Endothelial cell (in vitro differentiated cells): ENCODE measurements at regions not wholly inside any gene's neighbourhood (a gene's known extent, or its start where the extent isn't known, plus 50 kb on each side); places are given as distances from the start of the nearest gene placed in this dataset.

Experiments used
- DNase-seq: peaks from one replicate; pipeline ENCODE4 v3.0.0; 2021; ENCODE audit warnings: low spot score
- H3K27ac Mint-ChIP-seq: one replicate; pipeline ENCODE4 v1.8.0; 2021; ENCODE audit warnings: mixed read lengths, inconsistent platforms; ENCODE audit not compliant: unreplicated experiment
- H3K27me3 Mint-ChIP-seq: one replicate; pipeline ENCODE4 v1.8.0; 2021; ENCODE audit warnings: mild to moderate bottlenecking, moderate library complexity, mixed read lengths, inconsistent platforms; ENCODE audit not compliant: unreplicated experiment
- H3K36me3 Mint-ChIP-seq: one replicate; pipeline ENCODE4 v1.8.0; 2021; ENCODE audit warnings: mild to moderate bottlenecking, low read depth, mixed read lengths, inconsistent platforms; ENCODE audit not compliant: unreplicated experiment
- H3K4me1 Mint-ChIP-seq: one replicate; pipeline ENCODE4 v1.8.0; 2021; ENCODE audit warnings: mild to moderate bottlenecking, mixed read lengths, inconsistent platforms; ENCODE audit not compliant: unreplicated experiment
- H3K4me3 Mint-ChIP-seq: one replicate; pipeline ENCODE4 v1.8.0; 2021; ENCODE audit warnings: mild to moderate bottlenecking, mixed read lengths, inconsistent platforms; ENCODE audit not compliant: unreplicated experiment
- H3K9me3 Mint-ChIP-seq: one replicate; pipeline ENCODE4 v1.8.0; 2021; ENCODE audit warnings: mixed read lengths, inconsistent platforms; ENCODE audit not compliant: unreplicated experiment
- TF ChIP-seq, protein P1 (sequence below): fragments of 200-600 bp; sonication (generic); IDR thresholded peaks from one replicate; pipeline ENCODE4 v1.5.0; 2021; ENCODE audit warnings: antibody characterized with exemption; ENCODE audit not compliant: unreplicated experiment

GRCh38 chr13:72639377-72639776 lies 88.1 kb downstream of the MZT1 start:
- Mint-ChIP-seq H3K27ac (no peak overlapping the region), H3K4me1 (no peaks in the 10 kb centered on the region), H3K4me3 (no peak overlapping the region), H3K27me3 (no peaks in the 10 kb centered on the region), H3K36me3 (no peaks in the 10 kb centered on the region), H3K9me3 (no peaks in the 10 kb centered on the region)
- no peak for DNase-seq
- TF ChIP-seq, protein P1, sequence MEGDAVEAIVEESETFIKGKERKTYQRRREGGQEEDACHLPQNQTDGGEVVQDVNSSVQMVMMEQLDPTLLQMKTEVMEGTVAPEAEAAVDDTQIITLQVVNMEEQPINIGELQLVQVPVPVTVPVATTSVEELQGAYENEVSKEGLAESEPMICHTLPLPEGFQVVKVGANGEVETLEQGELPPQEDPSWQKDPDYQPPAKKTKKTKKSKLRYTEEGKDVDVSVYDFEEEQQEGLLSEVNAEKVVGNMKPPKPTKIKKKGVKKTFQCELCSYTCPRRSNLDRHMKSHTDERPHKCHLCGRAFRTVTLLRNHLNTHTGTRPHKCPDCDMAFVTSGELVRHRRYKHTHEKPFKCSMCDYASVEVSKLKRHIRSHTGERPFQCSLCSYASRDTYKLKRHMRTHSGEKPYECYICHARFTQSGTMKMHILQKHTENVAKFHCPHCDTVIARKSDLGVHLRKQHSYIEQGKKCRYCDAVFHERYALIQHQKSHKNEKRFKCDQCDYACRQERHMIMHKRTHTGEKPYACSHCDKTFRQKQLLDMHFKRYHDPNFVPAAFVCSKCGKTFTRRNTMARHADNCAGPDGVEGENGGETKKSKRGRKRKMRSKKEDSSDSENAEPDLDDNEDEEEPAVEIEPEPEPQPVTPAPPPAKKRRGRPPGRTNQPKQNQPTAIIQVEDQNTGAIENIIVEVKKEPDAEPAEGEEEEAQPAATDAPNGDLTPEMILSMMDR = no peak

GRCh38 chr13:72638059-72638815 lies 89.2 kb downstream of the MZT1 start:
- Mint-ChIP-seq H3K4me3 (no peak overlapping the region), H3K36me3 (no peaks in the 10 kb centered on the region), H3K27ac (no peak overlapping the region), H3K4me1 (no peaks in the 10 kb centered on the region), H3K9me3 (no peaks in the 10 kb centered on the region), H3K27me3 (no peaks in the 10 kb centered on the region)
- DNase-seq = no peak
- TF ChIP-seq, protein P1 = no peak

- no peak overlapping the region for H3K27ac Mint-ChIP-seq
- no peak overlapping the region for H3K4me3 Mint-ChIP-seq
- H3K9me3 Mint-ChIP-seq = no peaks in the 10 kb centered on the region
- no peaks in the 10 kb centered on the region for H3K36me3 Mint-ChIP-seq
- DNase-seq = no peak
- no peaks in the 10 kb centered on the region for H3K27me3 Mint-ChIP-seq
- no peaks in the 10 kb centered on the region for H3K4me1 Mint-ChIP-seq
- TF ChIP-seq, protein P1 = no peak
Measured at GRCh38 chr13:72637561-72637960, 89.9 kb downstream of the MZT1 start.

DNA sequence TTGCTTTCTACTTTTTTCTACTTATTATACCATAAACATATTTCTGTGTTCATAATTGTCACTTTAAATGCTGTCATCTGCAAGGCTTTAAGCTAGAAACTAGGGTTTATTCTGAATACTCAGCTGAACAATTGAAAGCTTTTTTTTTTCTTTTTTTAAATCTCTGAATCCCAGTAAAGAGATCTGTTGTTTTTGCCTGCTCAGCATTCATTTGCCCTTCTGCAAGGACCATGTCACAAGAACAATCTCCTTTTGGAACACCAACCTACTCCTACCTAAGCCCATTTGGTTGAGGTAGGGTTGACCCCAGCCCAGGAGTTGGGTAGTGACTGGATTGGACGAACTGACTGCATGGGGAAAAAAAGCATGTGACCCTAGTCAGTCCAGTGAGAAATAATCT lies 92.6 kb downstream of the MZT1 start:
- no peaks in the 10 kb centered on the region for H3K36me3 Mint-ChIP-seq
- H3K27me3 Mint-ChIP-seq = no peaks in the 10 kb centered on the region
- TF ChIP-seq, protein P1 = no peak
- H3K4me1 Mint-ChIP-seq = no peaks in the 10 kb centered on the region
- no peak overlapping the region for H3K4me3 Mint-ChIP-seq
- H3K27ac Mint-ChIP-seq = no peak overlapping the region
- no peak for DNase-seq
- H3K9me3 Mint-ChIP-seq = no peaks in the 10 kb centered on the region

GRCh38 chr13:72622546-72622945 lies 104.9 kb downstream of the MZT1 start:
- Mint-ChIP-seq H3K4me3 (no peak overlapping the region), H3K9me3 (no peaks in the 10 kb centered on the region), H3K4me1 (no peaks in the 10 kb centered on the region), H3K27me3 (peaks cover 2% of the 10 kb centered on the region), H3K27ac (no peak overlapping the region), H3K36me3 (no peaks in the 10 kb centered on the region)
- DNase-seq = no peak
- TF ChIP-seq, protein P1 = no peak
